PC-3 (cell line): ENCODE measurements at regions not wholly inside any gene's neighbourhood (a gene's known extent, or its start where the extent isn't known, plus 50 kb on each side); places are given as distances from the start of the nearest gene placed in this dataset.

ENCODE experiments used
- ATAC-seq: fragments of 200-7000 bp; cut with Tn5 transposase; 2 replicates; pipeline ENCODE4 v1.9.1; 2020; ENCODE audit warnings: mild to moderate bottlenecking, moderate library complexity
- BruUV-seq: library from RNA; stranded (reverse); fragments of 400-500 nt; replicated peaks from 2 replicates; lab custom pipeline; 2021; lab: Mats Ljungman, UMichigan
- CTCF ChIA-PET: fragments of 300-600 bp; sonication (Branson Sonifier 250); formaldehyde crosslinking; loops from one replicate; lab custom pipeline; 2022; ENCODE audit warnings: antibody characterized with exemption; lab: Charles Lee
- POLR2A ChIA-PET: fragments of 300-600 bp; sonication (Branson Sonifier 250); formaldehyde crosslinking; loops from one replicate; lab custom pipeline; 2022; ENCODE audit warnings: antibody characterized with exemption; ENCODE audit not compliant: unreplicated experiment; lab: Charles Lee
- DNase-seq: peaks from one replicate; pipeline ENCODE4 v3.0.0-alpha.2; 2015
- H2AFZ ChIP-seq: fragments of 300-600 bp; sonication (generic); 2 replicates; pipeline ENCODE4 v1.6.0; 2016; ENCODE audit warnings: antibody characterized with exemption, low read length
- H3F3A ChIP-seq: fragments of 300-600 bp; sonication (generic); one replicate; pipeline ENCODE4 v1.6.0; 2017; ENCODE audit warnings: antibody characterized with exemption, low read length, control low read depth, mild to moderate bottlenecking; ENCODE audit not compliant: unreplicated experiment
- H3K27ac ChIP-seq: fragments of 300-600 bp; sonication (generic); 2 replicates; pipeline ENCODE4 v1.5.1; 2016; ENCODE audit warnings: mild to moderate bottlenecking, low read length
- H3K27me3 ChIP-seq: fragments of 300-600 bp; sonication (generic); 2 replicates; pipeline ENCODE4 v1.6.1; 2016; ENCODE audit warnings: low read length, mixed read lengths
- H3K36me3 ChIP-seq: fragments of 300-600 bp; sonication (generic); 2 replicates; pipeline ENCODE4 v1.6.1; 2016; ENCODE audit warnings: low read depth, mixed run types, low read length, mixed read lengths
- H3K4me1 ChIP-seq: fragments of 300-600 bp; sonication (generic); 2 replicates; pipeline ENCODE4 v1.5.1; 2016; ENCODE audit warnings: low read length; ENCODE audit not compliant: insufficient read depth
- H3K4me2 ChIP-seq: fragments of 300-600 bp; sonication (generic); 2 replicates; pipeline ENCODE4 v1.6.0; 2016; ENCODE audit warnings: low read length
- H3K4me3 ChIP-seq: fragments of 300-600 bp; sonication (generic); 2 replicates; pipeline ENCODE4 v1.5.1; 2016; ENCODE audit warnings: mild to moderate bottlenecking, low read length, mixed read lengths
- H3K79me2 ChIP-seq: fragments of 300-600 bp; sonication (generic); 2 replicates; pipeline ENCODE4 v1.6.1; 2017; ENCODE audit warnings: low read length, mixed read lengths
- H3K9ac ChIP-seq: fragments of 300-600 bp; sonication (generic); 2 replicates; pipeline ENCODE4 v1.6.0; 2016; ENCODE audit warnings: mild to moderate bottlenecking, low read length
- H3K9me2 ChIP-seq: fragments of 300-600 bp; sonication (generic); replicated peaks from 2 replicates; pipeline ENCODE4 v1.6.1; 2016; ENCODE audit warnings: mixed run types, low read length, mixed read lengths
- H3K9me3 ChIP-seq: fragments of 300-600 bp; sonication (generic); 2 replicates; pipeline ENCODE4 v1.6.1; 2016; ENCODE audit warnings: low read length, mixed read lengths
- H4K20me1 ChIP-seq: fragments of 300-600 bp; sonication (generic); 2 replicates; pipeline ENCODE4 v1.6.1; 2016; ENCODE audit warnings: low read length, mixed read lengths
- CTCF ChIP-seq: fragments of 300-600 bp; sonication (generic); conservative IDR thresholded peaks from 2 replicates; pipeline ENCODE4 v1.5.1; 2017; ENCODE audit warnings: antibody characterized with exemption, low read depth, mild to moderate bottlenecking, low read length
- EZH2 ChIP-seq: fragments of 300-600 bp; sonication (generic); IDR thresholded peaks from one replicate; pipeline ENCODE4 v1.6.1; 2017; ENCODE audit warnings: antibody characterized with exemption, mild to moderate bottlenecking, low read length; ENCODE audit not compliant: unreplicated experiment
- EZH2phosphoT487 ChIP-seq: fragments of 300-600 bp; sonication (generic); IDR thresholded peaks from 2 replicates; pipeline ENCODE4 v1.6.1; 2018; ENCODE audit warnings: mild to moderate bottlenecking, antibody characterized with exemption, low read length, borderline replicate concordance
- intact Hi-C: fragments of 100-400 bp; cut with micrococcal nuclease; formaldehyde crosslinking; loops from 2 replicates; pipeline ENCODE4 v1.9.0; 2023

DNA sequence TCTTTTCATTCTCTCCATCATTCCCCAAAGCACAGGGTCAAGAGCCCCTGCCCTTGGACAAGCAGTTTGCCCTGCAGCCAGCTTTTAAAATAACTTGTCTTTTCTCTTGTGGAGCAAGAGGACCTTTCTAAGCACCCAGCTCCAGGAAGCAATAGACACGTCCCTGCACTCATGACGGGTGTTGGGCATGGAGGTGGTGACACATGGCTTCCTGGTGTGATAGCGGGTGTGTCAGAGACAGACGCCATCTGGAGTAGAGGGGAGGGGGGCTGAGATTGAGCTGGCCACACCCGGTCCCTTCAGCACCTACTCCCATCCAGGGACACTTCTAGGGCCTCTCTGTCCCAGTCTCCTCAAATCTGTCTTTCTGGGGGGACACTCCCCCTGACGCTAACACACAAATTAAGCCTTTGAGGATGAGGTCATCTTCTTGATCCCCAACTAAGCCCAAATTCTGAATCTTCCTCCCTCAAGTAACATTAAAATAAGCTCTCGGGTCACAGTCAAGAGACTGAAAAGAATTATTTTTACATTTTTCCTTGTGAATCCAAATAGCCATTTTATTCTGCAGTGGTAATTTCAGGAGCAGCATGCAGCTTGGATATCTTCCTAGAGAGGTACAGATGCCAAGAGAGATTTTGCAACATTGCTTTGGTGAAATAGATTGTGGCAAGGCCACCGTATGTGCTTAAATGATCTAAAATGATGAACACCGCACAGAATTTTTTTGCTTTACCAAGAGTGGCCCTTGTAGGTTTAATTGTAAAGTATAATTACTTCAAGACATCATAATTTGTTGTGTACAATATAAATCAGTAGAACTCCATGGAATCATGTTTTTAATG lies 216.6 kb upstream of the IRX3 start:
- no peaks in the 10 kb centered on the region for H3K79me2 ChIP-seq
- H3K36me3 ChIP-seq, result no peaks in the 10 kb centered on the region
- no peak overlapping the region for H3K4me2 ChIP-seq
- no peaks in the 10 kb centered on the region for H3K9me2 ChIP-seq
- H3K27ac ChIP-seq, result no peak overlapping the region
- H3K9me3 ChIP-seq, result no peaks in the 10 kb centered on the region
- no peak overlapping the region for H3K9ac ChIP-seq
- ATAC-seq (no peak), DNase-seq (no peak)
- TF ChIP-seq CTCF (no peak), EZH2phosphoT487 (no peak), EZH2 (no peak)
- H3K4me1 ChIP-seq, result no peaks in the 10 kb centered on the region
- peaks cover 33% of the 10 kb centered on the region for H3K27me3 ChIP-seq
- no TSS peak for BruUV-seq
- CTCF ChIA-PET, result no interaction called here
- H3F3A ChIP-seq, result no peaks in the 10 kb centered on the region
- intact Hi-C loops, result no loop called here
- no peak overlapping the region for H2AFZ ChIP-seq
- no peak overlapping the region for H3K4me3 ChIP-seq
- POLR2A ChIA-PET, result no interaction called here
- no peaks in the 10 kb centered on the region for H4K20me1 ChIP-seq

- no peak overlapping the region for H3K4me3 ChIP-seq
Observed at GRCh38 chr16:54501797-54502196, 215.2 kb upstream of the IRX3 start.

More at GRCh38 chr16:54501797-54502196, 215.2 kb upstream of the IRX3 start:
- BruUV-seq, result no TSS peak
- Histone ChIP-seq H3K27ac (no peak overlapping the region), H3K79me2 (no peaks in the 10 kb centered on the region), H3K9ac (no peak overlapping the region), H3K27me3 (peaks cover 19% of the 10 kb centered on the region), H3K36me3 (no peaks in the 10 kb centered on the region), H3K4me2 (no peak overlapping the region), H3F3A (no peaks in the 10 kb centered on the region), H4K20me1 (no peaks in the 10 kb centered on the region), H3K9me3 (no peaks in the 10 kb centered on the region), H3K4me1 (no peaks in the 10 kb centered on the region), H3K9me2 (no peaks in the 10 kb centered on the region), H2AFZ (no peak overlapping the region)
- POLR2A ChIA-PET, result no interaction called here
- TF ChIP-seq EZH2, result no peak
- TF ChIP-seq CTCF, result no peak
- TF ChIP-seq EZH2phosphoT487, result no peak
- CTCF ChIA-PET, result no interaction called here
- ATAC-seq (no peak), DNase-seq (no peak)
- intact Hi-C loops, result no loop called here
